ENCODE measurements at regions not wholly inside any gene's neighbourhood (a gene's known extent, or its start where the extent isn't known, plus 50 kb on each side); places are given as distances from the start of the nearest gene placed in this dataset.

GRCh38 chr12:111214401-111214800 lies 154.5 kb downstream of the PHETA1 start:
- peaks cover 19% of the 10 kb centered on the region for H3K27me3 Mint-ChIP-seq
- no peaks in the 10 kb centered on the region for H3K36me3 ChIP-seq (replicated peaks in 1 of 2; ENCODE audit: control extremely low read depth in 1 of 2, control insufficient read depth in 1 of 2, extremely low read depth in 1 of 2, insufficient read depth in 2 of 2, low read length in 1 of 2)
- no peaks in the 10 kb centered on the region for H3K9me3 Mint-ChIP-seq (ENCODE audit: insufficient read depth)
- ATAC-seq (ENCODE audit: low read depth) (no peak), DNase-seq (no peak)
- H3K4me3 Mint-ChIP-seq: no peak overlapping the region
- no peak overlapping the region for H3K9ac ChIP-seq (ENCODE audit: low read length)
- TF ChIP-seq CTCF (IDR thresholded peaks at IDR 0.05): no peak
- TF ChIP-seq EZH2 (IDR thresholded peaks at IDR 0.05; ENCODE audit: borderline replicate concordance, insufficient read depth, low read depth, low read length, poor library complexity, severe bottlenecking): no peak
- WGBS (ENCODE audit: insufficient coverage): 85% methylated on average over 15 of the region's 16 CpGs
- no peak overlapping the region for H3K27ac ChIP-seq (ENCODE audit: low read length in 2 of 2)
- no peak overlapping the region for H3K4me3 ChIP-seq (ENCODE audit: control extremely low read depth in 1 of 5, extremely low read depth in 1 of 5, insufficient read depth in 1 of 5, low read depth in 2 of 5, low read length in 4 of 5)
- no peaks in the 10 kb centered on the region for H3K27me3 ChIP-seq (replicated peaks in 1 of 4; ENCODE audit: control extremely low read depth in 1 of 4, control insufficient read depth in 3 of 4, insufficient read depth in 4 of 4, low read length in 3 of 4)
- no peaks in the 10 kb centered on the region for H4K20me1 ChIP-seq (ENCODE audit: control insufficient read depth, insufficient read depth, low read length, poor library complexity, severe bottlenecking)
- intact Hi-C loops (cut with micrococcal nuclease): no loop called here
- ChIA-PET POLR2A (no interaction called here), CTCF (interaction anchor here (0.5 kb wide), 1 partner anchor 1116 kb away, joined by 3 read pairs; no protein-coding TSS in a partner anchor)
- no peak overlapping the region for H3K27ac Mint-ChIP-seq
- H3K4me1 ChIP-seq (ENCODE audit: control insufficient read depth in 2 of 2, insufficient read depth in 2 of 2, low read length in 2 of 2): no peaks in the 10 kb centered on the region
- H3K79me2 ChIP-seq (ENCODE audit: control insufficient read depth, insufficient read depth, low read length): no peaks in the 10 kb centered on the region
- no peak overlapping the region for H2AFZ ChIP-seq (ENCODE audit: insufficient read depth, low read depth, low read length, poor library complexity, severe bottlenecking)
- H3K9me3 ChIP-seq (ENCODE audit: control extremely low read depth in 1 of 3, control insufficient read depth in 2 of 3, insufficient read depth in 1 of 3, low read length in 2 of 3): no peaks in the 10 kb centered on the region
- H3K4me2 ChIP-seq (replicated peaks; ENCODE audit: low read depth, low read length, poor library complexity, severe bottlenecking): no peak overlapping the region
- no peaks in the 10 kb centered on the region for H3K4me1 Mint-ChIP-seq

- H3K4me1 ChIP-seq (ENCODE audit: control insufficient read depth in 2 of 2, insufficient read depth in 2 of 2, low read length in 2 of 2): no peaks in the 10 kb centered on the region
- no peak overlapping the region for H3K27ac ChIP-seq (ENCODE audit: low read length in 2 of 2)
- Mint-ChIP-seq H3K4me3 (no peak overlapping the region), H3K27ac (no peak overlapping the region), H3K27me3 (peaks cover 22% of the 10 kb centered on the region), H3K4me1 (no peaks in the 10 kb centered on the region), H3K9me3 (ENCODE audit: insufficient read depth) (no peaks in the 10 kb centered on the region)
- H3K4me2 ChIP-seq (replicated peaks; ENCODE audit: low read depth, low read length, poor library complexity, severe bottlenecking): no peak overlapping the region
- ChIA-PET CTCF (interaction anchor here (0.5 kb wide), 1 partner anchor 1115 kb away, joined by 3 read pairs; no protein-coding TSS in a partner anchor), POLR2A (no interaction called here)
- intact Hi-C loops (cut with micrococcal nuclease): no loop called here
- H3K9me3 ChIP-seq (ENCODE audit: control extremely low read depth in 1 of 3, control insufficient read depth in 2 of 3, insufficient read depth in 1 of 3, low read length in 2 of 3): no peaks in the 10 kb centered on the region
- H4K20me1 ChIP-seq (ENCODE audit: control insufficient read depth, insufficient read depth, low read length, poor library complexity, severe bottlenecking): no peaks in the 10 kb centered on the region
- DNase-seq (no peak), ATAC-seq (ENCODE audit: low read depth) (no peak)
- no peaks in the 10 kb centered on the region for H3K79me2 ChIP-seq (ENCODE audit: control insufficient read depth, insufficient read depth, low read length)
- H2AFZ ChIP-seq (ENCODE audit: insufficient read depth, low read depth, low read length, poor library complexity, severe bottlenecking): no peak overlapping the region
- H3K9ac ChIP-seq (ENCODE audit: low read length): no peak overlapping the region
- TF ChIP-seq EZH2 (IDR thresholded peaks at IDR 0.05; ENCODE audit: borderline replicate concordance, insufficient read depth, low read depth, low read length, poor library complexity, severe bottlenecking) (no peak), CTCF (IDR thresholded peaks at IDR 0.05) (no peak)
- no CpG with 5 or more reads among the region's 5 CpGs for WGBS (ENCODE audit: insufficient coverage)
- no peak overlapping the region for H3K4me3 ChIP-seq (ENCODE audit: control extremely low read depth in 1 of 5, extremely low read depth in 1 of 5, insufficient read depth in 1 of 5, low read depth in 2 of 5, low read length in 4 of 5)
- no peaks in the 10 kb centered on the region for H3K36me3 ChIP-seq (replicated peaks in 1 of 2; ENCODE audit: control extremely low read depth in 1 of 2, control insufficient read depth in 1 of 2, extremely low read depth in 1 of 2, insufficient read depth in 2 of 2, low read length in 1 of 2)
- H3K27me3 ChIP-seq (replicated peaks in 1 of 4; ENCODE audit: control extremely low read depth in 1 of 4, control insufficient read depth in 3 of 4, insufficient read depth in 4 of 4, low read length in 3 of 4): no peaks in the 10 kb centered on the region
Measured at GRCh38 chr12:111213561-111213960, 155.3 kb downstream of the PHETA1 start.
